SK-N-SH treated with all-trans-retinoic acid at 6 μM for 48 hours (cell line): ENCODE measurements at regions not wholly inside any gene's neighbourhood (a gene's known extent, or its start where the extent isn't known, plus 50 kb on each side); places are given as distances from the start of the nearest gene placed in this dataset.

Experiments used
- ARNTL ChIP-seq: fragments of 450-650 bp; formaldehyde crosslinking; IDR thresholded peaks from 2 replicates; pipeline ENCODE4 v1.5.0; 2020; ENCODE audit warnings: low read depth, mild to moderate bottlenecking, moderate library complexity, borderline replicate concordance
- BACH2 ChIP-seq: fragments of 250-450 bp; sonication (Bioruptor Pico); IDR thresholded peaks from 2 replicates; pipeline ENCODE4 v1.9.0; 2021; ENCODE audit warnings: mild to moderate bottlenecking, borderline replicate concordance
- GLIS3 ChIP-seq: fragments of 250-450 bp; sonication (Bioruptor Pico); IDR thresholded peaks from 2 replicates; pipeline ENCODE4 v1.5.0; 2020; ENCODE audit warnings: mild to moderate bottlenecking, moderate library complexity
- PATZ1 ChIP-seq: fragments of 250-450 bp; sonication (Bioruptor Pico); IDR thresholded peaks from 2 replicates; pipeline ENCODE4 v1.8.0; 2020; ENCODE audit warnings: mild to moderate bottlenecking, moderate library complexity, borderline replicate concordance
- RARB ChIP-seq: fragments of 250-450 bp; sonication (Bioruptor Pico); IDR thresholded peaks from 2 replicates; pipeline ENCODE4 v1.8.0; 2021; ENCODE audit warnings: mild to moderate bottlenecking, moderate library complexity
- TCF4 ChIP-seq: fragments of 250-450 bp; sonication (Bioruptor Pico); IDR thresholded peaks from 2 replicates; pipeline ENCODE4 v1.8.0; 2021; ENCODE audit warnings: mild to moderate bottlenecking, moderate library complexity, borderline replicate concordance
- TOX ChIP-seq: fragments of 250-450 bp; sonication (Bioruptor Pico); IDR thresholded peaks from 2 replicates; pipeline ENCODE4 v1.8.0; 2021; ENCODE audit warnings: mild to moderate bottlenecking, moderate library complexity, borderline replicate concordance
- ZFP3 ChIP-seq: fragments of 250-450 bp; sonication (Bioruptor Pico); IDR thresholded peaks from 2 replicates; pipeline ENCODE4 v1.5.0; 2020; ENCODE audit warnings: mild to moderate bottlenecking, moderate library complexity

DNA sequence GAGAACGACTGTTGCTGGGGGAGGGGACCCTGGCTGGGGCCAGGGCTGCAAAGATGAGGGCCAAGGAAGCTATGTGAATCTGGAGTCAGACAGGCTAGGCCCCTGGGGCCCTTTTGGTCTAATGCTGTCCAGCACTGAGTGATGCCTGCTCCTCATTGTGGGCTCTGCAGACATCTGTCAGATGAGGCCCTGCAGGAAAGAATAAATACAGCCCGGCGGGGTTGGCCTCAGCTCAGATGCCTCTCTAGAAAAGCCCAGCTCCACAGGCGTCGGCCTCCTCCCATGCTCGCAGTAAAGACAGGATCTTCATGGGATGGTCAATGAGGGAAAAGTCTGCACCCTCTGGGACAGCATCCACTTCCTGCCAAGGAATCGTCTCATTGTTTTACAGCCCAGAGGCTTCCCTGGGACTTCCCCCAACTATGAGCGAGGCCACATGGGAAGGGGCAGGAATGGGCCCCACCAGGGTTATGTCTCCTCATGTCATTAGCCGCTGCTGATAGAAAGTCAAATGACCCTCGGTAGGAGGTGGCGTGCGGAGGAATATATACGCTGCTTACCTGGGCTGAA is 125.8 kb upstream of the GLI2 start:
- TF ChIP-seq PATZ1 (CRISPR knock-in tag) = no peak
- no peak for TF ChIP-seq GLIS3 (CRISPR knock-in tag)
- no peak for TF ChIP-seq ZFP3
- TF ChIP-seq RARB = no peak
- TF ChIP-seq TOX = no peak
- TF ChIP-seq BACH2 = no peak
- TF ChIP-seq ARNTL (CRISPR knock-in tag) = no peak
- no peak for TF ChIP-seq TCF4 (CRISPR knock-in tag)
